H54 (cell line): ENCODE measurements at regions not wholly inside any gene's neighbourhood (a gene's known extent, or its start where the extent isn't known, plus 50 kb on each side); places are given as distances from the start of the nearest gene placed in this dataset.

Source experiments
- DNase-seq: peaks from one replicate; pipeline ENCODE4 v3.0.0; 2011; ENCODE audit warnings: low spot score, mixed read lengths; ENCODE audit not compliant: insufficient read length
- FAIRE-seq: peaks from 3 replicates; lab custom pipeline; 2011; peaks lifted over from hg19 to GRCh38; lab: Jason Lieb, UNC
- POLR2A ChIP-seq: IDR thresholded peaks from 2 replicates; pipeline ENCODE4 v1.6.1; 2011; ENCODE audit warnings: low read depth, mild to moderate bottlenecking, low read length

DNA sequence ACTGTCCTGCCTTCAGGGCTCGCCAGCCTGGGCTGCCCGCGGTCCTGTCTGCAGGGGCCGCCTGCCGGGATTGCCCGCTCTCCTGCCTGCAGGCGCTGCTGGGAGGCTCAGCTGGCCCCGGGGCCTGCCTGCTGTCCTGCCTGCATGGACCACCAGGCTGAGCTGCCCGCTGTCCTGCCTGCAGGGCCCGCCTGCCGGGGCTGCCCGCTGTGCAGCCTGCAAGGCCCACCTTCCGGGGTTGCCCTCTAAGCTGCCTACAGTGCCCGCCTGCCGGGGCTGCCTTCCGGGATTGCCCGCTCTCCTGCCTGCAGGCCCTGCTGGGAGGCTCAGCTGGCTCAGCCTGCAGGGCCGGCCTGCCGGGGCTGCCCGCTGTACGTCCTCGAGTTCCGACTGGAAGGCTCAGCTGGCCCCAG lies 164.4 kb downstream of the GLRX3 start:
- no peak for TF ChIP-seq POLR2A
- FAIRE-seq (no peak), DNase-seq (no peak)

DNA sequence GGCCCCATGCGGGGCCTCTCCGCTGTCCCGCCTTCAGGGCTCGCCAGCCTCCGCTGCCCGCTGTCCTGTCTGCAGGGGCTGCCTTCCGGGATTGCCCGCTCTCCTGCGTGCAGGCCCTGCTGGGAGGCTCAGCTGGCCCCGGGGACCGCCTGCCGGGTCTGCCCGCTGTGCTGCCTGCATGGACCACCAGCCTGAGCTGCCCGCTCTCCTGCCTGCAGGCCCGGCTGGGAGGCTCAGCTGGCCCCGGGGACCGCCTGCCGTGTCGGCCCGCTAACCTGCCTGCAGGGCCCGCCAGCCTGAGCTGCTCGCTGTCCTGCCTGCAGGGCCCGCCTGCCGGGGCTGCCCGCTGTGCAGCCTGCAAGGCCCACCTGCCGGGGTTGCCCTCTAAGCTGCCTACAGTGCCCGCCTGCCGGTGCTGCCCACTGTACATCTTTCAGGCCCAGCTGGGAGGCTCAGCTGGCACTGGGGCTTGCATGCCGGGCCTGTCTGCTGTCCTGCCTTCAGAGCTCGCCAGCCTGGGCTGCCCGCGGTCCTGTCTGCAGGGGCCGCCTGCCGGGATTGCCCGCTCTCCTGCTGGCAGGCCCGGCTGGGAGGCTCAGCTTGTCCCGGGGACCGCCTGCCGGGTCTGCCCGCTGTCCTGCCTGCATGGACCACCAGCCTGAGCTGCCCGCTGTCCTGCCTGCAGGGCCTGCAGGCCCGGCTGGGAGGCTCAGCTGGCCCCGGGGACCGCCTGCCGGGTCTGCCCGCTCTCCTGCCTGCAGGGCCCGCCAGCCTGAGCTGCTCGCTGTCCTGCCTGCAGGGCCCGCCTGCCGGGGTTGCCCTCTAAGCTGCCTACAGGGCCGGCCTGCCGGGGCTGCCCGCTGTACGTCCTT lies 165.1 kb downstream of the GLRX3 start:
- no peak for TF ChIP-seq POLR2A
- FAIRE-seq, result no peak
- no peak for DNase-seq

DNA sequence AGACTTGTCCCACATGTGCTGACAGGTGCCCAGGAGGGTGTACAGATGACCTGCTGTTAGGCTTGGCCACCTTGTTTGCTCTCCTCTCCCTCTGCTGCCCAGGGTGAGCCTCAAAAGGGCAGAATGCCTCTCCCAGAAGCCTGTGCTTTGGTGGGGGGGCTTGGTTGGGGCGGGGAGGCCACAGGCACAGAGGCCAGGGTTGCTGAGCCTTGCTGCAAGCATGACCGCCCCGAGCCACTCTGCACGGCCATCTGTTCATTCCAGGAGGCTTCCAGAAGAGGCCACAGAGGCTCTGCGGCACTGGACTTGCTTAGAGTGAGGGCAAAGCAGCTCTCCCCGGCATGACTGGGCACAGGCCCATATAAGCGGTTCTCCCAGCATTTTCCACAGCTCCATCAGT lies 190.8 kb downstream of the GLRX3 start:
- DNase-seq (no peak), FAIRE-seq (no peak)
- TF ChIP-seq POLR2A, result no peak

DNA sequence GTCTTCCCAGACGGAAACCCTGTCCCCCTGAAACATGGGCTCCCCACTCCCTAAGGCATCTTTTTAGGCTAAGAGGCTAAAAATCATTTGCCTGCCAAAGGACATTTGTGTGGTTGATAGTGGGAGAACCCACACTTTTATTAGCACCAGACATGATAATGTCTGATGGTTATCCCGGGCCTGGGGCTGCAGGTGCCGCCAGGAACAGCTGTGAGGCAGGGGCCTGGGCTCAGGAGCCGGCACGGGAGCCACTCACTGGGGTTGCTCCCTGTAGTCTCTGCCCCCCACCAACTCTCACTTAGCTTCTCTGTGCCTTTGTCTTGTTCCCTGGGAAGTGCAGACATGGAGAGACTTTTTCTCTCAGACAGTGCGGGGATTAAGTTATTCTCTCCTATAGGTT lies 193.6 kb downstream of the GLRX3 start:
- no peak for TF ChIP-seq POLR2A
- DNase-seq (no peak), FAIRE-seq (no peak)

DNA sequence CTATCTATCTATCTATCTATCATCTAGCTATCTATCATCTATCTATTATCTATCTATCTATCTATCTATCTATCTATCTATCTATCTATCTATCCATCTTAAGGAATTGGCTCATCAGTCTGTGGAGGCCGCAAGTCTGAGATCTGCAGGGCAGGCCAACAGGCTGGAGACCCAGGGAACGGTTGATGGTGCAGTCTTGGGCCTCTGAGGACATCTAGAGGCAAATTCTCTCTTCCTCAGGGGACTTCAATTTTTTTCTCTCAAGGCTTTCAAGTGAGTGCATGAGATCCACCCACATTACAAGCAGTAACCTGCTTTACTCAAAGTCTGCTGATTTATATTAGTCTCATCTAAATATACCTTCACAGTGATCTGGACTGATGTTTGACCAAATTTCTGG lies 197.0 kb downstream of the GLRX3 start:
- no peak for DNase-seq
- no peak for FAIRE-seq
- TF ChIP-seq POLR2A, result no peak

DNA sequence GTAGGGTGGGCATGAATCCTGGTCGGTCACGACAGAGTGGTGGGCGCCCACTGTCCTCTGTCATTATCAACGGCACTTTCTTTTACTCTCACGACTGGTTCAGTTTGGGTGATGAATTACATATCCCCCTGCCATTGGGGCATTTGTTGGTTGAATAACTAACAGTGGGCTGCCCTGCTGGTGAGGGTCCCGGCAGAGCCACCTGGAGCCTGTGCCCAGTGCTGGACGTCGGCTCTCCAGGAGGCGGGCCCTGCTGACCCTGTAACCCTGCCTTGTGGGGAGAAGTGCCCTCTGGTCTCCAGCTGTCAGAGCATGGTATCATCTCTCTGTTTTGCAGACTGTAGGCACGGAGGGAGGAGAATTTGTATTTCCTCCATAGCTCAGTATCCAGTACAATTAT lies 199.1 kb downstream of the GLRX3 start:
- TF ChIP-seq POLR2A, result no peak
- no peak for FAIRE-seq
- DNase-seq, result no peak

DNA sequence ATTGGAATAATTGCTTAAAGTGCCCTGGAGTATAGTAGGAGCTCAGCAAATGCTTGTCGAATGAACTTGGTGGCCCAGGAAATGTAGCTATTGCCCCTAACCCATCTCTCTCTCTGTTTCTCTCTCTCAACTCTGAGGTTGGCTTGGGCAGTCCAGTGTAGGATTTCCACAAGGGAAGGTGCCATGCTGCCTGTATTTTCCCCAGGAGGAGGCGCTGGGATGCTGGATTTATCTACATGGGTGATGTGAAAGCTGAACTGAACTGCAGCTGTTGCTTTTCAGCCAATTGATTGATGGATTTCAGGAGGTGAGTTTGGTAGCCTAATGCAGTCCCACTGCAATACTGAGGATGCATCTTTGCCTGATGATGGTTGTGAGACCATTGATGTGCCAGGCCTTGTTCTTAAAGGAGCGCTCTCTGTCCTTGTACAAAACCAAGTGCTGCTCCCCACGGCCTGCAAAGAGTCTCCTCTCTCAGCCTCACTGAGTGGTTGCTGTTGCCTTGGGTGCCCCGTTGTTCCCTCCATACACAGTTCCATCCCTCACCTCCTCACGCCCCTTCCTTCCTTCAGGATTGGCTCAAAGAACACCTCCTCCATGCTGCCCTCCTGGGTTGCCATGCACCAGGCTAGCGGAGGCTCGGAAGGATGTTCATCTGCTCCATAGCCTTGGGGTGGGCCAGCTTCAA lies 200.6 kb downstream of the GLRX3 start:
- DNase-seq (no peak), FAIRE-seq (no peak)
- TF ChIP-seq POLR2A, result no peak

DNA sequence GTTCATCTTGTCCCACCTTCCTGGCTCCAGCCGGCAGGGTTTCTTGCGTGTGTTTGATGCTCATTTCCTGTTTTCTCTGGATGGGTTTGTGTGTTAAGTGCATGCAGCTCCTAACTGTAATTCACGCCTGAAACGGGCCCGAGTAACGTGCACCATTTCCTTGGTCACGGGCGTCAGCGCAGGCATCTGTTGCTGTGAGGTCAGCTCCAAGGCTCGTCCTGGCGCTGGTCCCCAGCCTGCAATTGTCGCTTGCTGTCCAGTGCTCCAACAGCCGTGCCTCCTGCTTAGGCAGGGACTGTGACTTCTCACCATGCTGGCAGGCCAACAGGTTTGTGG lies 201.1 kb downstream of the GLRX3 start:
- no peak for TF ChIP-seq POLR2A
- FAIRE-seq, result no peak
- DNase-seq, result no peak

DNA sequence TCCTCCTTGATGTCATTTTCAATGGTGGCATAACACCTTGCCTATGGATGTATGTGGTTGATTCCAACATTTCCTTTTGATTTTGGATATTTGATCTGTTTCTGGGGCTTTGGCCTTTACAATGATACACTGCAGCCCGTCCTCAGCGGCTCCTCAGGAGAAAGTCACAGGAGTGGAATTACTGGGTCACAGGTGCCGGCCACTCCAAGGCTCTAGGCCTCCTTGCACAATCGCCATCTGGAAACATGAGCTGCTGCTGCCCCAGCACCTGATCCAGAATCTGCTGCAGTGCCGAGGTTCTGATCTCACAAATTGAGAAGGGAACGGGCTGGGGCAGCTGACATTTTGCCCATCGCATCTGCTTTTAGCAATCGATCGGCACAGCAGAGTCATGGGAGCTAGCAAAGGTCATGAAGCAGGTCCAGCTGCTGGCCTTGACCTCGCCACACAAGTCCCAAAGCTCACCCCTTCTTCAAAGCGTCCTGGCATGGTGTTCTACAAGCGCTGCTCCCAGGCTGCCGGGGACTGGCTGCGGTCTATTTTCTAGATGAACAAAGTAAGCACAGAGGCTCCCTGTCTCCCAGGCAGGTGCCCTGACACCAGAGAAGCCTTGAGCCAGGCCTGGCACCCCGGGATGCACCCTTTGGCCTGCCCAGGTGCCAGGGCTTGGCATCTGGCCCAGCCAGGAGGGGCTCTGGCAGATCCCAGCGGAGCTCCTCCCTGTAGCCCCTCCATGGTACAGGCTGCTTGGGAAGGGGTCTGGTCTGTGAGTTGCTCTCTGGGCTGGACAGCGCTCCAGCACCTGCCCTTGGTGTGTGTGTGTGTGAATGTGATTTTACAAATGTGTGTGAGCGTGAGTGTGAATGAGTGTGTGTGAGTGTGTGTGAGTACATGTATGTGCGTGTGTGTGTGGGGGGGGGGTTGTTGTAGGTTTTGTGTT lies 201.8 kb downstream of the GLRX3 start:
- DNase-seq, result no peak
- FAIRE-seq, result no peak

DNA sequence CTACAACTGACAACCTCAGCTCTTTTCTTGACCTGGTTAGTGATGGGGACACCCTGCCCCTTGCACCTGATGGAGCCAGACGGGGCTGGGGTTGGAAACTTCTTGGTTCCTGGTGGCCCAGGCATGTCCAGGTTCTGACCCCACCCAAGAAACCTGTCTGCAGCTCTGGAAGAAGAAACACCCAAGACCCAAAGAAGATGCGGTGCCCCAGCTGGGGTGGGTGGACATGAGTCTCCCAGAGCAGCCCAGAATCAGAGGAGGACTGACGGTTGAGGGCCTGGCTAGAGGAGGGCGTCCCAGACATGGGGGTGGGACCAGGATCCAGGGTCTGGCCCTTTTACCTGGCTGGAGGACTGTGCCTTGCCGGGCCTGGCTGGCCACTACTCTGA lies 202.4 kb downstream of the GLRX3 start:
- TF ChIP-seq POLR2A, result no peak
- no peak for FAIRE-seq
- no peak for DNase-seq

More for the DNA sequence above, 201.8 kb downstream of the GLRX3 start:
- no peak for TF ChIP-seq POLR2A

DNA sequence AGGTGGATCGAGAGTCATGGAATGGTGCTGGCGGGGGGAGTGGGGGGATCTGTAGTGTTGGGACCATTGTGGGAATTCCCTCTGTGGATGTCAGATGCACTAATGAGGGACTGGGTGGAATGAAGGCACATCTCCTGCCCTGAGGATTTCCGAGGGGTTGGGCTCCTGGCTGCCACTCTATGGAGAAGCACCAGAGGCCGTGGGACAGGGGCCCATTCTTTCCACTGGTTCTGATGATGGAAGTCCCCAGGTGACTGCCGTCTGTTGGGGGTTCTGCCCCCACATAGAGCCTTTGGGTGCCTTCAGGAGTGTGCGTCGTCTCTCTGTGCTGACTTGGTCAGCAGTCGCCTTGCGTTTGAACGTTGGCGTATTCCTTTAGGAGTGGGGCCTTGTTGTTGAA lies 202.9 kb downstream of the GLRX3 start:
- TF ChIP-seq POLR2A, result no peak
- no peak for DNase-seq
- no peak for FAIRE-seq

DNA sequence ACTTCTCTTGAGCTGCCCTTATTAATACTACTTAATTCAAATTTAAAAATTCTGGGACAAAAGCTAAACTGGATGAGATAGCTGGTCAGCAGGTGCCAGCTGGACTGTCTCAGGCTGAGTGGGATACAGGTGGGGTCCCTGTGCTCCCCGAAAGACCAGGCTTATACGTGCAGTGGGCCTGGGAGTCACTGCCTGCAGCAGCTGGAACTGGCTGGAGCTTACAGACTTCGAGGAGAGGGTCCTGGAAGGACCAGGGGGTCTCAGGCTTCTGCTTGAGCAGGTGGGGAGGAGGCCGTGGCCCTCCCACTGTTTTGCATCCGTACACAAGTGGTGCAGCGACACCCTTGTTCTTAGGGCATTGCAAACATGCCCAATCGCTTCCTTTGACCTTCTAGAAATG lies 203.7 kb downstream of the GLRX3 start:
- DNase-seq (no peak), FAIRE-seq (no peak)
- TF ChIP-seq POLR2A, result no peak

DNA sequence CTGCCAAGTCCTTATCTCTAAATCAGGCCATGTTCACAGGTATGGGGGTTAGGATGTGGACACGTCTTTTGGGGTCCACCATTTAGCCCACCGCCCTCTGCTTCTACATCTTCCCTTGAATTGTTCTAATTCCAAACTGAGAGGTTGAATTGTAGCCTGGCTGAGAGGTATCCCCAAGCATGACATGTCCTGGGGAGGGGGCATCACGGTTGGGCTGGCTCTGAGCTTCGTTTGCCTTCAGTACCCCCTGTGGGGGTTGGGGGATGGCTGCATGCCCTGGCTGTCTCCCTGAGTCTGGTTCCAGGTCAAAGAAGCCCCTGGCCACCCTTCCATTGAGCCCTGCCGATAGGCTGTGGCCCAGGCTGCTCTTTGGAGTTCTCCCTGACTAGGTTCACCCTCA lies 204.6 kb downstream of the GLRX3 start:
- FAIRE-seq (no peak), DNase-seq (no peak)
- TF ChIP-seq POLR2A, result no peak

DNA sequence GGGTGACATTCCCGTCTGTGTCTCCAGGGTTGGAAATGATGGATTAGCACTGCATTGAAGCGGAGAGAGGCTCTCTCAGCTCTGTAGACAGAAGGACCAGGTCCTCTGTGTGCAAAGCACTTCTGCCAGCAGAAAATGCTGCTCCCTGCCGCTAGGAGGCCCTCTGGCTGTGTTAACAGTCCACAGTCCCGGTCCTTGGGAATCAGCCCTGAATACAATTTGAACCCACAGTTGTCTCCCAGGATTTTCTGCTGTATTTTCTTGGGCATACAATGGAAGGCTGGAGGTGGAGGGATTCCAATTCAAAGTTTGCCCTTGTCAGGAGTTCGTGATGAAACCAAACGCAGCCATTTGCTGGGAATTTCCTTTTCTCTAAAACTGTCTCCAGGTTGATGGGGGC lies 205.2 kb downstream of the GLRX3 start:
- DNase-seq (peak; percentile 5), FAIRE-seq (no peak)
- no peak for TF ChIP-seq POLR2A
